ENCODE measurements at regions not wholly inside any gene's neighbourhood (a gene's known extent, or its start where the extent isn't known, plus 50 kb on each side); places are given as distances from the start of the nearest gene placed in this dataset.

DNA sequence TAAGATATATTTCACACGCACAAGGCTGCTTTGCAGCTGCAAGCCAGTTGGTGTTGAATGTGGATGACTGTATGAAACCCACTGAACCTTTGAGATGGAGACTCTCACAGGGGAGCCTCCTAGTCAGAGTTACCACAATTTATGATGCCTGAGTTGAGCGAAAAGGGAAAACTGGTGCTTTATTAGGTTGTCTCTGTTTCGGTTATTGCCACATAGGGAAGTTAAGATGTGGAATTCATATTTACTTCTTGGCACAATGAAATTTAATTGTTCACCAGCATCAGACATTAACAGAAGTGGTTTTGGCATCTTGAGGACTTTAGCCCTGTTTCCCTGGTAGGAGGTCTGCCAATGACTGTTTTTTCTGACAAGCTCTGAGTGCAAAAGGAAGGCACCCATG is 358.2 kb downstream of the SQOR start:
- no peak overlapping the region for H3K4me3 Mint-ChIP-seq (ENCODE audit: low read depth, unreplicated experiment)
- CTCF ChIA-PET = no interaction called here
- H3K27me3 Mint-ChIP-seq (ENCODE audit: unreplicated experiment) = no peaks in the 10 kb centered on the region
- H3K9me3 Mint-ChIP-seq (ENCODE audit: low read depth, unreplicated experiment) = peaks cover 2% of the 10 kb centered on the region
- no peak for DNase-seq
- intact Hi-C loops (cut with micrococcal nuclease; ENCODE audit: unreplicated experiment) = no loop called here
- no TSS peak for BruUV-seq (replicated peaks)
- no peaks in the 10 kb centered on the region for H3K4me1 Mint-ChIP-seq (ENCODE audit: low read depth, unreplicated experiment)
- no peaks in the 10 kb centered on the region for H3K36me3 Mint-ChIP-seq (ENCODE audit: insufficient read depth, unreplicated experiment)
- TF ChIP-seq, protein P1, sequence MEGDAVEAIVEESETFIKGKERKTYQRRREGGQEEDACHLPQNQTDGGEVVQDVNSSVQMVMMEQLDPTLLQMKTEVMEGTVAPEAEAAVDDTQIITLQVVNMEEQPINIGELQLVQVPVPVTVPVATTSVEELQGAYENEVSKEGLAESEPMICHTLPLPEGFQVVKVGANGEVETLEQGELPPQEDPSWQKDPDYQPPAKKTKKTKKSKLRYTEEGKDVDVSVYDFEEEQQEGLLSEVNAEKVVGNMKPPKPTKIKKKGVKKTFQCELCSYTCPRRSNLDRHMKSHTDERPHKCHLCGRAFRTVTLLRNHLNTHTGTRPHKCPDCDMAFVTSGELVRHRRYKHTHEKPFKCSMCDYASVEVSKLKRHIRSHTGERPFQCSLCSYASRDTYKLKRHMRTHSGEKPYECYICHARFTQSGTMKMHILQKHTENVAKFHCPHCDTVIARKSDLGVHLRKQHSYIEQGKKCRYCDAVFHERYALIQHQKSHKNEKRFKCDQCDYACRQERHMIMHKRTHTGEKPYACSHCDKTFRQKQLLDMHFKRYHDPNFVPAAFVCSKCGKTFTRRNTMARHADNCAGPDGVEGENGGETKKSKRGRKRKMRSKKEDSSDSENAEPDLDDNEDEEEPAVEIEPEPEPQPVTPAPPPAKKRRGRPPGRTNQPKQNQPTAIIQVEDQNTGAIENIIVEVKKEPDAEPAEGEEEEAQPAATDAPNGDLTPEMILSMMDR (IDR thresholded peaks at IDR 0.05; ENCODE audit: unreplicated experiment) = no peak
- H3K27ac Mint-ChIP-seq (ENCODE audit: unreplicated experiment) = no peak overlapping the region

- Mint-ChIP-seq H3K4me1 (ENCODE audit: low read depth, unreplicated experiment) (no peaks in the 10 kb centered on the region), H3K27ac (ENCODE audit: unreplicated experiment) (no peak overlapping the region), H3K27me3 (ENCODE audit: unreplicated experiment) (no peaks in the 10 kb centered on the region), H3K36me3 (ENCODE audit: insufficient read depth, unreplicated experiment) (no peaks in the 10 kb centered on the region), H3K9me3 (ENCODE audit: low read depth, unreplicated experiment) (peaks cover 2% of the 10 kb centered on the region), H3K4me3 (ENCODE audit: low read depth, unreplicated experiment) (no peak overlapping the region)
- TF ChIP-seq, protein P1 (IDR thresholded peaks at IDR 0.05; ENCODE audit: unreplicated experiment) = no peak
- CTCF ChIA-PET = no interaction called here
- intact Hi-C loops (cut with micrococcal nuclease; ENCODE audit: unreplicated experiment) = no loop called here
- BruUV-seq (replicated peaks) = no TSS peak
- no peak for DNase-seq
Measured at GRCh38 chr15:45993508-45993907, 358.7 kb downstream of the SQOR start.

DNA sequence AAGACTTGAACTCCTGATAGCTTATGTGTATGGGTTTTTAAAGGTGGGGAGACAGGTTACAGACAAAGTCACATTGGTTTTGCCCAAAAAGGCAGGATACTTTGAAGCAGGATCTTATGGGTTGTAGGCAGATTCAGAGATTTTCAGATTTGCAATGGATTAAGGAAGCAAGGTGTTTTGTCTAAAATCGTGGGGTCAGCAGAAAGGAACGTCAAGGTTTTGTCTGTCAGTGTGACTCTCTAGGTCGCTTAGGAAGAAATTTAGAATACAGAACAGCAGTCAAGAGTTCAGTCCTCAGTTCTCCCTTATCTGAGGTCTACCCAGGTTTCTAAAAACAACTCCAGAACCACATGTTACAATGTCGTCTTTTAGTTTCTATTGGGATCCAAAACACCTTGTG is 361.0 kb downstream of the SQOR start:
- peaks cover 4% of the 10 kb centered on the region for H3K9me3 Mint-ChIP-seq (ENCODE audit: low read depth, unreplicated experiment)
- H3K4me3 Mint-ChIP-seq (ENCODE audit: low read depth, unreplicated experiment) = no peak overlapping the region
- intact Hi-C loops (cut with micrococcal nuclease; ENCODE audit: unreplicated experiment) = no loop called here
- no peaks in the 10 kb centered on the region for H3K27me3 Mint-ChIP-seq (ENCODE audit: unreplicated experiment)
- H3K4me1 Mint-ChIP-seq (ENCODE audit: low read depth, unreplicated experiment) = no peaks in the 10 kb centered on the region
- TF ChIP-seq, protein P1 (IDR thresholded peaks at IDR 0.05; ENCODE audit: unreplicated experiment) = no peak
- BruUV-seq (replicated peaks) = no TSS peak
- no peak for DNase-seq
- no peaks in the 10 kb centered on the region for H3K36me3 Mint-ChIP-seq (ENCODE audit: insufficient read depth, unreplicated experiment)
- no peak overlapping the region for H3K27ac Mint-ChIP-seq (ENCODE audit: unreplicated experiment)
- CTCF ChIA-PET = no interaction called here

DNA sequence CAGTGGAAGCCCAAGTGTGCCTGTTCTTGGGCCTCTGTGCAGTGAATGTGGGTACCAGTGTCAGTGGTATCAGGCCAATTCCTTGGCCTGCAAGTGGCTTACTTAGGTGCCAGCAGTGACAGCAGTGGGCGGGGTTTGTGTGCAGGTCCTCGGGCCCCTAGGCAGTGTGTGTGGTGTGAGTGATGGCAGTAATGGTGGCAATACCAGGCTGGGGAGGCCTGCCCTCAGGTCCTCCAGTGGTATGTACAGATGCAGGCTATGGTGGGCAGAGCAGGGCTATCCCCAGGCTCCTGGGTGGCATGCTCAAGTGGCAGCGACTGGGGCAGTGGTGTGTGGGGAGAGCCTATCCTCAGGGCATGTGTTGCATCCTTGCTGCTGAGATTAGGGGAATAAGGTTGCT is 379.7 kb downstream of the SQOR start:
- no peaks in the 10 kb centered on the region for H3K27me3 Mint-ChIP-seq (ENCODE audit: unreplicated experiment)
- H3K27ac Mint-ChIP-seq (ENCODE audit: unreplicated experiment) = no peak overlapping the region
- peaks cover 15% of the 10 kb centered on the region for H3K9me3 Mint-ChIP-seq (ENCODE audit: low read depth, unreplicated experiment)
- no peaks in the 10 kb centered on the region for H3K36me3 Mint-ChIP-seq (ENCODE audit: insufficient read depth, unreplicated experiment)
- intact Hi-C loops (cut with micrococcal nuclease; ENCODE audit: unreplicated experiment) = no loop called here
- DNase-seq = no peak
- no peaks in the 10 kb centered on the region for H3K4me1 Mint-ChIP-seq (ENCODE audit: low read depth, unreplicated experiment)
- BruUV-seq (replicated peaks) = no TSS peak
- H3K4me3 Mint-ChIP-seq (ENCODE audit: low read depth, unreplicated experiment) = no peak overlapping the region
- CTCF ChIA-PET = no interaction called here
- TF ChIP-seq, protein P1 (IDR thresholded peaks at IDR 0.05; ENCODE audit: unreplicated experiment) = no peak

DNA sequence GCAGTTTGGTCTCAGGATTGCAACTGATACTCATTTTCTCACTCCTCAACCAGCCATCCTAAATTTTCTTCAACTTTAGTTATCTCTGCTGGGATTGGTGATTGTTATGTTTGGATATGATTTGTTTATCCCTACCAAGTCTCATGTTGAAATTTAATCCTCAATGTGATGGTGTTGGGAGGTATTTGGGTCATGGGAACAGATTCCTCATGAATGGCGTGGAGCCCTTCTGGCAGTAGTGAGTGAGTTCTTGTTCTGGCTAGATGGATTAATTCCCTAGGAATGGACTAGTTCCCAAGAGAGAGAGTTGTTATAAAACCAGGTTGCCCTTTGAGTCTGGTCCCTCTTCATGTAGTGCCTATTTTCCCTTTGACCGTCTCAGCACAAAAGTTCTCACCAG is 399.9 kb downstream of the SQOR start:
- TF ChIP-seq, protein P1 (IDR thresholded peaks at IDR 0.05; ENCODE audit: unreplicated experiment) = no peak
- Mint-ChIP-seq H3K9me3 (ENCODE audit: low read depth, unreplicated experiment) (peaks cover 4% of the 10 kb centered on the region), H3K36me3 (ENCODE audit: insufficient read depth, unreplicated experiment) (no peaks in the 10 kb centered on the region), H3K27ac (ENCODE audit: unreplicated experiment) (no peak overlapping the region), H3K4me3 (ENCODE audit: low read depth, unreplicated experiment) (no peak overlapping the region), H3K27me3 (ENCODE audit: unreplicated experiment) (no peaks in the 10 kb centered on the region), H3K4me1 (ENCODE audit: low read depth, unreplicated experiment) (no peaks in the 10 kb centered on the region)
- no peak for DNase-seq
- no TSS peak for BruUV-seq (replicated peaks)
- CTCF ChIA-PET = no interaction called here
- intact Hi-C loops (cut with micrococcal nuclease; ENCODE audit: unreplicated experiment) = no loop called here
